RWPE2 (cell line): ENCODE measurements at regions not wholly inside any gene's neighbourhood (a gene's known extent, or its start where the extent isn't known, plus 50 kb on each side); places are given as distances from the start of the nearest gene placed in this dataset.
"Not testable (repeated sequence)": the region's sequence is repeated elsewhere in the genome, so short reads cannot be mapped to it uniquely, and the experiment has no call there.

Experiments used
- ATAC-seq: fragments of 200-7000 bp; cut with Tn5 transposase; 3 replicates; pipeline ENCODE4 v1.9.1; 2021; ENCODE audit warnings: low read depth
- DNase-seq: peaks from one replicate; pipeline ENCODE4 v3.0.0-alpha.2; 2020; ENCODE audit warnings: low spot score
- H3K27ac ChIP-seq: fragments of 450-650 bp; 2 replicates; pipeline ENCODE4 v1.5.1; 2017; ENCODE audit warnings: mild to moderate bottlenecking; ENCODE audit not compliant: poor library complexity, severe bottlenecking
- H3K27me3 ChIP-seq: fragments of 250-450 bp; sonication (Bioruptor Pico); 2 replicates; pipeline ENCODE4 v1.5.1; 2021; ENCODE audit warnings: mild to moderate bottlenecking, moderate library complexity; ENCODE audit not compliant: insufficient read depth, poor library complexity, severe bottlenecking
- H3K36me3 ChIP-seq: fragments of 250-450 bp; sonication (Bioruptor Pico); 2 replicates; pipeline ENCODE4 v1.5.1; 2020; ENCODE audit warnings: low read depth, mild to moderate bottlenecking, moderate library complexity
- H3K4me1 ChIP-seq: fragments of 250-450 bp; sonication (Bioruptor Pico); 2 replicates; pipeline ENCODE4 v1.5.1; 2021; ENCODE audit warnings: mild to moderate bottlenecking, moderate library complexity; ENCODE audit not compliant: insufficient read depth, poor library complexity, severe bottlenecking
- H3K4me3 ChIP-seq: fragments of 250-450 bp; sonication (Bioruptor Pico); 2 replicates; pipeline ENCODE4 v1.5.1; 2021; ENCODE audit warnings: mild to moderate bottlenecking, moderate library complexity; ENCODE audit not compliant: severe bottlenecking
- H3K9me3 ChIP-seq: fragments of 250-450 bp; sonication (Bioruptor Pico); 2 replicates; pipeline ENCODE4 v1.5.1; 2021; ENCODE audit warnings: mild to moderate bottlenecking, moderate library complexity; ENCODE audit not compliant: severe bottlenecking
- CTCF ChIP-seq: fragments of 450-650 bp; IDR thresholded peaks from one replicate; pipeline ENCODE4 v1.5.1; 2017; ENCODE audit warnings: mild to moderate bottlenecking, moderate library complexity; ENCODE audit not compliant: poor library complexity, severe bottlenecking

- Histone ChIP-seq H3K4me1 (peaks cover 2% of the 10 kb centered on the region), H3K27me3 (no peaks in the 10 kb centered on the region), H3K36me3 (no peaks in the 10 kb centered on the region), H3K4me3 (no peak overlapping the region), H3K9me3 (no peaks in the 10 kb centered on the region), H3K27ac (no peak overlapping the region)
- TF ChIP-seq CTCF: no peak
- DNase-seq (no peak), ATAC-seq (no peak)
These were observed 183.2 kb upstream of the MAP3K1 start for GRCh38 chr5:56632199-56632598.

DNA sequence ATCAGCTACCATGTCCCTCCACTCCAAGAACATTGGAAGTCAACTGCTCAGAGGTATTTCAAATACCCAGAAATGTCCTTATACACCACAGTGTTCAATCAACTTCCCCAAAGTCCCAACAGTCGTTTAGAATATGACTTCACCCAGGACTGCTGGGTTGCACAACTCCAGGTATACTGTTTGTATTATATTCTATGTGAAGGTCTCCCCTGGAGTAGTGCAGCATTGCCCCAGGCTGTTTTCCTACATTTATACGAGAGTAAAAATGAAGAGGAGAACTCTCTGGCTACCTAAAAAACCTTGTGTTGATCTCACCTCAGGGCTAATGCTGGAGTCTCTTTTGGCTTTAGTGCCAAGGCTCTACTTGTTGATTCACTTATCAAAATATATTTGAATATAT, 183.6 kb upstream of the MAP3K1 start:
- H3K36me3 ChIP-seq: no peaks in the 10 kb centered on the region
- no peak for DNase-seq
- ATAC-seq: 0 out of 3 replicates have a peak, but pooled peaks have one; percentile 42

GRCh38 chr5:56628616-56629015, 186.7 kb upstream of the MAP3K1 start:
- ATAC-seq, H3K4me3 ChIP-seq, H3K27me3 ChIP-seq, DNase-seq, H3K9me3 ChIP-seq, H3K36me3 ChIP-seq, H3K27ac ChIP-seq: not testable (repeated sequence)
- H3K4me1 ChIP-seq: peaks cover 12% of the 10 kb centered on the region

More for the DNA sequence above, 183.6 kb upstream of the MAP3K1 start:
- Histone ChIP-seq H3K4me1 (no peaks in the 10 kb centered on the region), H3K9me3 (no peaks in the 10 kb centered on the region), H3K27me3 (no peaks in the 10 kb centered on the region), H3K4me3 (no peak overlapping the region), H3K27ac (no peak overlapping the region)
- TF ChIP-seq CTCF: no peak

- TF ChIP-seq CTCF: no peak
- no peaks in the 10 kb centered on the region for H3K27me3 ChIP-seq
- H3K36me3 ChIP-seq: no peaks in the 10 kb centered on the region
- ATAC-seq (peak; percentile 94), DNase-seq (no peak)
- H3K9me3 ChIP-seq: no peaks in the 10 kb centered on the region
- peak overlapping the region; percentile 74 for H3K27ac ChIP-seq
- H3K4me3 ChIP-seq: no peak overlapping the region
- H3K4me1 ChIP-seq: peaks cover 17% of the 10 kb centered on the region
These were observed 189.8 kb upstream of the MAP3K1 start for GRCh38 chr5:56625541-56625940.

DNA sequence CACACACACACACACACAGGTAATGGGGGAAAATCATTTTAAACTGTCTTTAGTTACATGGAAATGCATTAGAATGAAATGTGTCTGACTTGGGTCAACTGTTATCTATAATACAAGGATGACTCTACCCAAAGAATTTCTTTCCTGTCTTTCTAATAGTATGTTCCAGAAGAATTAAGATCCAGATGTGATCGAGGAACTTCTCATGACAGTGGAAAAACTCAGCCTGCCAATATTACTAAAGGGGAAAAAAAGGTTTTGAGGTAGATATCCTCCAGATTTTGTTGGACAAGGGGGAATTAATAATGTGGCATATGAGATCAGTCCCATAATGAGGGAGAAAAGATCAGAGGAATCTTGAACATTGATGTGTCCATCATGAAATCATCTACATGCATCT, 190.6 kb upstream of the MAP3K1 start:
- DNase-seq (no peak), ATAC-seq (no peak)
- Histone ChIP-seq H3K4me3 (no peak overlapping the region), H3K36me3 (no peaks in the 10 kb centered on the region), H3K27ac (peak overlapping the region; percentile 74), H3K9me3 (no peaks in the 10 kb centered on the region), H3K27me3 (no peaks in the 10 kb centered on the region), H3K4me1 (peaks cover 17% of the 10 kb centered on the region)
- no peak for TF ChIP-seq CTCF

DNA sequence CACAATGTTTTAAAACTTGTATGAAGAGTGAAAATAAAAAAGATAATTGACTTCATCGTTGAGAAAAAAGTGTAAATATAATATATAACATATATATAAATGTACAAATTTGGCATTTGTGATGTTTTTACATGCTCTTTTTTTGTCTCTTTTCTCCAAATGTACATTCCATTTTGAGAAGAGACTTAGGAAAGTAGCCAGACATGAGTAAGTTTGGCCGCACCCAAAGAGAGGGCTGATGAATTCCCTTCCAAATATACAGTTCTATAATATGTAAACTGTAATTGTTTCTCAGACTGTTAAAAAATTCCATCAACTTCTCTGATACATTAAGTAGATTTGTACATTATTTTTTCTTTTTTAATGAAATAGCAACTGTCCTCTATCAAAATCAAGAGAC, 193.2 kb upstream of the MAP3K1 start:
- Histone ChIP-seq H3K9me3 (peaks cover 2% of the 10 kb centered on the region), H3K27ac (no peak overlapping the region), H3K27me3 (no peaks in the 10 kb centered on the region), H3K4me3 (no peak overlapping the region), H3K36me3 (no peaks in the 10 kb centered on the region), H3K4me1 (peaks cover 17% of the 10 kb centered on the region)
- DNase-seq (no peak), ATAC-seq (no peak)
- no peak for TF ChIP-seq CTCF
